ENCODE measurements at regions not wholly inside any gene's neighbourhood (a gene's known extent, or its start where the extent isn't known, plus 50 kb on each side); places are given as distances from the start of the nearest gene placed in this dataset.

DNA sequence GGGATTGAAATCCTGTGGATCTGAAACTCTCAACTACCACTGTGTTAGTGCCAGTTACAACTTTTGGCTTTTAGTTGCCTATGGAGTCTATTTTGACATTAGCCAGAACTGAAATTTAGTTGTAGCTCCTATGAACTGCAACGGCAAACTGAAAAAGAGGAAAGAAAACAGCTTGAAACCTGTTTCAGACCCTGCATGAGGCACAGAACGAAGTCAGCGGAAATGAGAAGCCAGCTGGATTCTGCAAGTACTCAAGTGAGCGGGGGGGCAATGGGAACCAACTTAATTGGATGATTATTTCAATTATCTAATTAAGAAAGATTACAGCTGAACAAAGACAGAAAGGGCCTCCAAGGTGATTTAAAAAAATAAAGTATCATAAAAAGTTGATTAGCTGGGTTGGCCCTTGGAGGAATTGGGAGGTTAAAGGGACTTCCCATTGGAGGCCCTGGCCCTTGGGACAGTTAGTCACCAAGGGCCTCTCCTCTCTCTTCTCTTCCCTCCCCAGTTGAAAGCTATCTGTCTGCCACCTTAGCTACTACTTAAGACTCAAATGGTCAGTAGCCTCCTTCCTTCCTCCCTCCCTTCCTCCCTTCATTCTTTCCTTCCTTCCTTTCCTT, 352.1 kb downstream of the SHQ1 start:
- H3F3A ChIP-seq (ENCODE audit: insufficient read depth, low read depth): no peaks in the 10 kb centered on the region
- H3K27me3 ChIP-seq (ENCODE audit: insufficient read depth, low read depth): no peaks in the 10 kb centered on the region
- no peak for DNase-seq
- TF ChIP-seq, protein P1, sequence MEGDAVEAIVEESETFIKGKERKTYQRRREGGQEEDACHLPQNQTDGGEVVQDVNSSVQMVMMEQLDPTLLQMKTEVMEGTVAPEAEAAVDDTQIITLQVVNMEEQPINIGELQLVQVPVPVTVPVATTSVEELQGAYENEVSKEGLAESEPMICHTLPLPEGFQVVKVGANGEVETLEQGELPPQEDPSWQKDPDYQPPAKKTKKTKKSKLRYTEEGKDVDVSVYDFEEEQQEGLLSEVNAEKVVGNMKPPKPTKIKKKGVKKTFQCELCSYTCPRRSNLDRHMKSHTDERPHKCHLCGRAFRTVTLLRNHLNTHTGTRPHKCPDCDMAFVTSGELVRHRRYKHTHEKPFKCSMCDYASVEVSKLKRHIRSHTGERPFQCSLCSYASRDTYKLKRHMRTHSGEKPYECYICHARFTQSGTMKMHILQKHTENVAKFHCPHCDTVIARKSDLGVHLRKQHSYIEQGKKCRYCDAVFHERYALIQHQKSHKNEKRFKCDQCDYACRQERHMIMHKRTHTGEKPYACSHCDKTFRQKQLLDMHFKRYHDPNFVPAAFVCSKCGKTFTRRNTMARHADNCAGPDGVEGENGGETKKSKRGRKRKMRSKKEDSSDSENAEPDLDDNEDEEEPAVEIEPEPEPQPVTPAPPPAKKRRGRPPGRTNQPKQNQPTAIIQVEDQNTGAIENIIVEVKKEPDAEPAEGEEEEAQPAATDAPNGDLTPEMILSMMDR (conservative IDR thresholded peaks at IDR 0.05): no peak
- TF ChIP-seq EZH2 (IDR thresholded peaks at IDR 0.05; ENCODE audit: low read depth): no peak
- no peaks in the 10 kb centered on the region for H3K36me3 ChIP-seq (ENCODE audit: low read depth)
- BruUV-seq (replicated peaks): no TSS peak
- H4K20me1 ChIP-seq (ENCODE audit: insufficient read depth): no peaks in the 10 kb centered on the region
- no peaks in the 10 kb centered on the region for H3K9me3 ChIP-seq (ENCODE audit: insufficient read depth, low read depth)
- H3K79me2 ChIP-seq (ENCODE audit: low read depth): no peaks in the 10 kb centered on the region
- ChIA-PET CTCF (no interaction called here), POLR2A (ENCODE audit: unreplicated experiment) (no interaction called here)
- H3K4me1 ChIP-seq (replicated peaks; ENCODE audit: insufficient read depth): no peaks in the 10 kb centered on the region
- intact Hi-C loops (cut with micrococcal nuclease; ENCODE audit: unreplicated experiment): no loop called here
- H2AFZ ChIP-seq: no peak overlapping the region
- no peaks in the 10 kb centered on the region for H3K9me2 ChIP-seq (ENCODE audit: insufficient read depth)
- H3K4me3 ChIP-seq: no peak overlapping the region
- no peak overlapping the region for H3K4me2 ChIP-seq
- H3K27ac ChIP-seq: no peak overlapping the region

DNA sequence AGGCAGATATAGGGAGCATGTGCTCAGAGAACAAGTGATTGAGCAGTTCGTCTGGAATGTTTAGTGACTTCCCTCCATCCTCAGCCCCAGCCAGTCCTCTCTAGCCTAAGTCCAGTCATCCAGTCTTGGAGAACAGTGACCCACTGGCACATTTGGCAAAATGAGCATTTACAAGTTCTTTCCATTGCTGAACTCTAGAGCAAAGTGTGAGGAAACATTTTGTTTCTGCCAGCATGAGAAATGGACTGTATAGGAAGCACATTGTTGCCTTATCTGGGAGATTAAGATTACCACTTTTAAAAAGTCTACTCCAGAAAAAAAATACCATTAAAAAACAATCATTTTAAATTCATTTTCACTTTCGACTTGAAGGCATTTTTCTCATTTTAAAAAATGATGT, 353.6 kb downstream of the SHQ1 start:
- BruUV-seq (replicated peaks): no TSS peak
- no peaks in the 10 kb centered on the region for H3F3A ChIP-seq (ENCODE audit: insufficient read depth, low read depth)
- intact Hi-C loops (cut with micrococcal nuclease; ENCODE audit: unreplicated experiment): no loop called here
- H3K36me3 ChIP-seq (ENCODE audit: low read depth): no peaks in the 10 kb centered on the region
- no peaks in the 10 kb centered on the region for H3K79me2 ChIP-seq (ENCODE audit: low read depth)
- TF ChIP-seq, protein P1 (conservative IDR thresholded peaks at IDR 0.05): no peak
- no peak for TF ChIP-seq EZH2 (IDR thresholded peaks at IDR 0.05; ENCODE audit: low read depth)
- H3K9me3 ChIP-seq (ENCODE audit: insufficient read depth, low read depth): no peaks in the 10 kb centered on the region
- no peak overlapping the region for H2AFZ ChIP-seq
- ChIA-PET POLR2A (ENCODE audit: unreplicated experiment) (no interaction called here), CTCF (no interaction called here)
- H3K4me3 ChIP-seq: no peak overlapping the region
- H3K4me1 ChIP-seq (replicated peaks; ENCODE audit: insufficient read depth): no peaks in the 10 kb centered on the region
- no peak for DNase-seq
- H3K27ac ChIP-seq: no peak overlapping the region
- H3K4me2 ChIP-seq: no peak overlapping the region
- no peaks in the 10 kb centered on the region for H4K20me1 ChIP-seq (ENCODE audit: insufficient read depth)
- no peaks in the 10 kb centered on the region for H3K27me3 ChIP-seq (ENCODE audit: insufficient read depth, low read depth)
- H3K9me2 ChIP-seq (ENCODE audit: insufficient read depth): no peaks in the 10 kb centered on the region

DNA sequence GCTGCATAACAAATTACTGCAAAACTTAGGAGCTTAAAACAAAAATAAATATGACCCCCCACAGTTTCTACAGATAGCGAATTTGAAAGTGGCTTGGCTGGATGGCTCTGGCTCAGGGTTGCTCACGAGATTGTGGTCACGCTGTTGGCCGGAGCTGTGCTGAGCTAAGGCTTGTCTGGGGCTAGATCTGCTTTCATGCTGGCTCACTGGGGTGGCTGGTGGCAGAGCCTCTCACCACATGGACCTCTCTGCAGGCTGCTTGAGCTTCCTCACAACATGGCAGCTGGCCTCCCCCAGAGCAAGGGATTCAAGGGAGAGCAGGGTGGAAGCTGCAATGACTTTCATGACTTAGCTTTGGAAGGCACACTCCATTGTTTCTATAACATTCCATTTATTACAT, 354.1 kb downstream of the SHQ1 start:
- no peaks in the 10 kb centered on the region for H3F3A ChIP-seq (ENCODE audit: insufficient read depth, low read depth)
- H4K20me1 ChIP-seq (ENCODE audit: insufficient read depth): no peaks in the 10 kb centered on the region
- no peak overlapping the region for H3K4me3 ChIP-seq
- H3K36me3 ChIP-seq (ENCODE audit: low read depth): no peaks in the 10 kb centered on the region
- H2AFZ ChIP-seq: no peak overlapping the region
- H3K27ac ChIP-seq: no peak overlapping the region
- BruUV-seq (replicated peaks): no TSS peak
- no peaks in the 10 kb centered on the region for H3K79me2 ChIP-seq (ENCODE audit: low read depth)
- no peaks in the 10 kb centered on the region for H3K9me2 ChIP-seq (ENCODE audit: insufficient read depth)
- POLR2A ChIA-PET (ENCODE audit: unreplicated experiment): no interaction called here
- no peak for TF ChIP-seq EZH2 (IDR thresholded peaks at IDR 0.05; ENCODE audit: low read depth)
- TF ChIP-seq, protein P1 (conservative IDR thresholded peaks at IDR 0.05): no peak
- DNase-seq: no peak
- intact Hi-C loops (cut with micrococcal nuclease; ENCODE audit: unreplicated experiment): no loop called here
- no peaks in the 10 kb centered on the region for H3K9me3 ChIP-seq (ENCODE audit: insufficient read depth, low read depth)
- CTCF ChIA-PET: interaction anchor here (0.6 kb wide), 1 partner anchor 26 kb away, joined by 13 read pairs; no protein-coding TSS in a partner anchor
- H3K27me3 ChIP-seq (ENCODE audit: insufficient read depth, low read depth): no peaks in the 10 kb centered on the region
- no peaks in the 10 kb centered on the region for H3K4me1 ChIP-seq (replicated peaks; ENCODE audit: insufficient read depth)
- no peak overlapping the region for H3K4me2 ChIP-seq
